SH-SY5Y (cell line): ENCODE measurements at regions not wholly inside any gene's neighbourhood (a gene's known extent, or its start where the extent isn't known, plus 50 kb on each side); places are given as distances from the start of the nearest gene placed in this dataset.

Experiments used
- GATA2 ChIP-seq: IDR thresholded peaks from 2 replicates; pipeline ENCODE4 v1.6.1; 2011; ENCODE audit warnings: mild to moderate bottlenecking, low read depth, low read length
- GATA3 ChIP-seq: IDR thresholded peaks from 2 replicates; pipeline ENCODE4 v1.6.1; 2011; ENCODE audit warnings: low read depth, mild to moderate bottlenecking, low read length, moderate library complexity

DNA sequence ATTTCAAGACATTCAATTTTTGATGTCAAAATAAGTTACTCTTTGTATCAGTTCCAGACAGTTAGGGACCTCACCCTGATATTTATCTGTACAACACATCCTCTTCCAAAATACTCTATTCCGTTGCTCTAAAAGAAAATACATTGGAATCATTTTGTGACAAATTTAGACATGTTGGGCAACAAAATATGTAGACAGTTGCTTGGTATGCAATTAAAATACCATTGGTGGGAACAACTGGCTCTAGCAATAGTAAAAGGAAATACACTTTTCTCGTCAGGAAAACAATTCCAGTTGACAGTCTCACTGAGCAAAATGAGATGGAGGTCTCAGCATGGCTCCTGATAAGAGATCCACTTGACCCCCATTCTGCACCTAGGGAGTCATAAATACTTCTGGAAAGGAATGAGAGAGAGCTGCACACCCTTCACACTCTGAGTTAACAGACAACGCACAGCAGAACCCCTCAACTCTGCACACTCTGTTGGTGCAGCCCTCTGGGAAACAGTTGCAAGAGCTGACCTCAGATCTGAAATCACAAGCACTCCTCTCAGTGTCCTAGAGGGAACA is 171.3 kb upstream of the NT5E start:
- TF ChIP-seq GATA2 (no peak), GATA3 (no peak)

- TF ChIP-seq GATA3 = no peak
- TF ChIP-seq GATA2 = no peak
These were observed 174.4 kb upstream of the NT5E start for GRCh38 chr6:85275338-85275985.

GRCh38 chr6:85273870-85274269 is 176.0 kb upstream of the NT5E start:
- TF ChIP-seq GATA2 (no peak), GATA3 (no peak)

DNA sequence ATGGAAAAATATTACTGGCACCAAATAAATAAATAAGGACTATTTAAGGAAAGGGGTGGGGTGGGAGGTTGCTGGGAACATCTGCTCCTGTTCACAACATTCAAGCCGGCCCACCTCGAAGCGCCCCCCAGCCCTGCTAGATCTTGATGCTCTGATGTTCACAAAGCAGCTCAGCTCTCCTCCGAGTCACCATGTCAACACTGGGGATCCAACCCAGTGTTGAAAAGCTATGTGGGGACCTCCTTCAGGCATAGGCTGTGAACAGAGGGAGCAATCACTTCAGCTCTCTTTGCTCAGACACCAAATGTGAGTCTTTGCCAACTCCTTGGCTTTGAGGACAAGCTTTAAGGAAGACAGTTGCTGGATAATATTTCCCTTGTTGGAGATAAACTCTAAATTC is 176.8 kb upstream of the NT5E start:
- TF ChIP-seq GATA3 = no peak
- TF ChIP-seq GATA2 = no peak

DNA sequence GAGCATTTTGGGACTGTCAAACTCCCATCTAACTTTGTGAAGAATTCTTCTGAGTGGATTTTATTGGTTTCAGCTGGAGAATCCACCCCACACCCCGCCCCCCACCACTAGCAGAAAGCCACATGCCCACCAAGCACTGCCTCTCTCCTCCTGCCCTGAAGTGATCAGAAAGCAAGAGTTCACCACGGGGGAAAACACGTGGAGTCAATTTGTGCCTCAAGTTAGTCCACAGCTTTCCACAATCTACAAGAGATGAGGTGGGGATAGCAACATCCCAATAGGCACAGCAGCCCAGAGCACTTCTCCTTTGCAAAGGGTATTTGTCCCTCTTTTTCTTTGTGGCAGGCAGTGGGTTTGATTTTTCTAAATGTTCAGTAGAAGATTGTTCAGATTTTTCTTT is 177.3 kb upstream of the NT5E start:
- no peak for TF ChIP-seq GATA3
- no peak for TF ChIP-seq GATA2

DNA sequence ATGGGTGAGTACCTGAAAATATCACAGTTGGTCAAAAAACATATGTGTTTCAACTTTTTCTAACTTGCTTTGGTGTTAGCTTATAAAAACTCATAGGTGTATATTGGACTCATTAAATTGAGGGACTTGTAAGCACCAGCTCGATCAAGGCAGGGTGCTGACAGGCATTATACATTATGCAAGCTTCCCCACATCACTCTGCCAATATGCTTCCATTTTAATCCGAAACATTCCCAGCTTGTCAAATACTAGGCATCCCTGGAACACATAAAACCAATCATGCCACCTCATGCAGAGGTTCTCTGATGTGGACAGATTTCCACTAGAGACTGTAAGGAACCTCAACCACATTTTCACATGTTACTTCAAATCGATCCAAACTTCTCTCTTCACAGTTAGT is 187.3 kb upstream of the NT5E start:
- TF ChIP-seq GATA2 (no peak), GATA3 (no peak)

DNA sequence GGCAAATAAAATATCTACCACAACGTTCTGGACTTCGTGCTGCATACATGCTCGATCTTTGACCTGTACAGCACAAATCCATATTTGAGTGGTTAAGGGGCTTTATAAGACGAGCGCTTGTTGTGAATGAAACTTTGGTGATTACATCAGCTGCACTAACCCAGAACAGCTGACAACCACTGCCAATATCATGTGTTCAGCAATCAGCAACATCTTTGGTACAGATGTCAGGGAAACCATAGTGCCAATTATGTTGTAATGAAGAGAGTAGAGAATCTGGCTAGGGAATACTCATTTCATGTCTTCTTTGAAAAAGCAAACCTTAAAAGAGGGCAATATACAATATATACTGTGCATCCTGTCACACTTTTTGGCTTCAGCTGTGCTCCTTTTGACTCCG is 188.6 kb upstream of the NT5E start:
- peak; percentile 15; the same call in 1 of the 2 replicates for TF ChIP-seq GATA2
- TF ChIP-seq GATA3 = peak; percentile 43

DNA sequence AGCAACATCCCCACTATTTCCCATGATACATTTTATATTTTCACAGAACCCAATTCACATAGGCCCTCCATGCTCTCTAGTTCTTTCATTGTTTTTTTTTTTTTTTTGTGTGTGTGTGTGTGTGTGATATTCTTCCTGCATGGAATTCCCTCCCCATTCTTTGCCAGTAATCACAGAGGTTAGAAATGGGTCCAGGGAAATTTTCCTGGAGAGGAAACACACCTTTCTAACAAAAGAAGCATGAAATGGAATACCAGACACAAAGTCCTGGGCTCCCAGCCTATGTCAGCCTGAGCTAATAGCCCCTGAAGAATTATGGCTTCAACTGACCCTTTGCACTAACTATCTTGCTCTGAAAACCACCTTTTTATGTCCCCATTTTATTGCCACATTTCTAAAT is 194.2 kb upstream of the NT5E start:
- TF ChIP-seq GATA3 = no peak
- no peak for TF ChIP-seq GATA2

GRCh38 chr6:85252552-85252951 is 197.3 kb upstream of the NT5E start:
- TF ChIP-seq GATA3 = no peak
- no peak for TF ChIP-seq GATA2

DNA sequence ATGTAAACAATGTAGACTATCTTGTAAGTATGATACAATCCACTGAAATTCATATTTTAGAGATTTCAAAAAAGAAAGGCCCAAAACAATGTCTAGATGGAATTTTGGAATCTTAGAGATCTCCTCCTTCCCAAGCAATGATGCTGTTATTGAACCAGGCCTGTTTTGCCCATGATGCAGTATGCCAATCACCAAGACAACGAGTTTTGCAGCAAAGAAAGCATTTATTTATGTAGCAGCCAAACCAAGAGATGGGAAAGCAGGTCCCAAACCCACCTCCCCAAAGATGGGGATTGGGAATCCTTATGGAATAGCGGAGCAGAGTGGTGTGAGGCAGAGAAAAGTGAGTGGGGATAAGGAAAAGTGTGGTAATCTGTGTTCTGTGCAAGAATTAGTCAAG is 197.8 kb upstream of the NT5E start:
- TF ChIP-seq GATA2 (no peak), GATA3 (no peak)

- no peak for TF ChIP-seq GATA3
- no peak for TF ChIP-seq GATA2
These were observed 198.6 kb upstream of the NT5E start for GRCh38 chr6:85251300-85251699.

GRCh38 chr6:85250586-85251220 is 199.2 kb upstream of the NT5E start:
- TF ChIP-seq GATA3 = no peak
- TF ChIP-seq GATA2 = no peak

DNA sequence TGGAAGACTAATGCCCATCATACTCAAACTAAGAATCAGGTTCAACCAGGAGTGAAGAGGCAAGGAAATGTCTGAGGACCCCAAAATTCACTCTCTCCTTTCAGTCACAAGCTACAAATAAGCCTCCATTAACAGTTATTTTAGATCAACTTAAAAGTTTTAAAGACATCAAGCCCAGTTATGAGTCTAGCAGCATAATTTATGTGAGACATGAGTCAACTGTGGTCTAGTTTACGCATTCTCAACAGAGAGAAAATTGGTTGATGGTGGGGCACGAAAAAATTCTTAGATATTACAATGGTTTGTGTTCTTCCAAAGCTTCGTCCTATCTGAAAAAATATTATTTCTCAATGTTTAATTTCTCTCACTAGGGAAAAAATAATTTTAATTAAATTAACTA is 204.9 kb upstream of the NT5E start:
- TF ChIP-seq GATA3 (no peak), GATA2 (no peak)

DNA sequence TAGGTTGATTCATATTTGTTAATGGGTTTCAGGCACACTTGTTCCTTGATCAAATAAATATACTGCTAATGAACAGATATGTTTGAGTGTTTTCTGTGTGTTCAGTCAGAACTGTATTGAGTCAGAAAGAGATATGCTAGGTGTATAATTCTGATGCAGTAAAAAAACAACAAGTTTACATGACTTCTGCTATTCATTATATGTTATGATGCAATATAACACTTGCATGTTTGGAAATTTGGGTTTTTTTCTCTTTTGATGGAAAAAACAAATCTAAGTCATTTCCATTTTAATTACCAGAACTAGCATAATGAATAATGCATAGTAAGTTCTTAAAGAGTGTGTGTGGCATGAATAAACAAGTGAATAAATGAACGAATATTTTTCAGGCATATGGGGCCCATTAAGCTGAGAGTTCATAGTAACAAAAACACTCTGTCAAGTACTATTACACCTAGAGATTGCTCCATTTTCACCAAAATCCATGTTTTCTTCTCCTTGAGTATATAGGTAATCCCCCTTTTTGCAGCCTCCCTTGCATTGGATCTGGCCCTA is 208.3 kb upstream of the NT5E start:
- TF ChIP-seq GATA3 = no peak
- TF ChIP-seq GATA2 = no peak

DNA sequence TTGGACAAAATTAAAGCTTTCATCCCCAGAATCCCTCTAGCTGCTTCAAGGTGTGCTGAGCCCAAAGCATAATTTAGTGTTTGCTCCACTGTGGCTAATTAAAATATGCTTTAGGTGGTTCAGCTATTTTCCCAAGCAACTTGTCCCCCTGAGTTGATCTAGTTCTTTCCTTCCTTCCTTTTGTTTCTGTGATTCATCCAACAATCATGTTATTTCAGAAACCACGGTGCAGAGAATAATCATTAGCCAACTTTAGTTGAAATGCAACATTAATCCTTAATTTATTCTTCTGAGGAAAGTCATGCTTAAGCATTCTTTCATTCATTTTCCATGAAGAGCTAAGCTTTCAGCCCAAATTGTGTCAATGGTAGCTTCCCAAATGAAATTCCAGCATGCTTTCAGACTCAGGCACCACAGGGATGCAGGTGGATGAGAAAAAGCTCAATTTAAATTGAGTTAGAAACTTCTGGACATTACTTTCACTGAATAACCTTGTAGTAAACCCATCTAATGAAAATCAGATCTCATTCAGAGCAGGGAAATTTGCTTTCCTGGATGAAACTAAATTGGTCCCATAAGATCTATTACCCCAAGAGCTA is 209.0 kb upstream of the NT5E start:
- no peak for TF ChIP-seq GATA2
- TF ChIP-seq GATA3 = no peak

GRCh38 chr6:85237478-85237877 is 212.4 kb upstream of the NT5E start:
- no peak for TF ChIP-seq GATA3
- TF ChIP-seq GATA2 = no peak
